Endothelial cell (in vitro differentiated cells): ENCODE measurements at regions not wholly inside any gene's neighbourhood (a gene's known extent, or its start where the extent isn't known, plus 50 kb on each side); places are given as distances from the start of the nearest gene placed in this dataset.

Source experiments
- DNase-seq: peaks from one replicate; pipeline ENCODE4 v3.0.0; 2021; ENCODE audit warnings: low spot score
- H3K27ac Mint-ChIP-seq: one replicate; pipeline ENCODE4 v1.8.0; 2021; ENCODE audit warnings: mixed read lengths, inconsistent platforms; ENCODE audit not compliant: unreplicated experiment
- H3K27me3 Mint-ChIP-seq: one replicate; pipeline ENCODE4 v1.8.0; 2021; ENCODE audit warnings: mild to moderate bottlenecking, moderate library complexity, mixed read lengths, inconsistent platforms; ENCODE audit not compliant: unreplicated experiment
- H3K36me3 Mint-ChIP-seq: one replicate; pipeline ENCODE4 v1.8.0; 2021; ENCODE audit warnings: mild to moderate bottlenecking, low read depth, mixed read lengths, inconsistent platforms; ENCODE audit not compliant: unreplicated experiment
- H3K4me1 Mint-ChIP-seq: one replicate; pipeline ENCODE4 v1.8.0; 2021; ENCODE audit warnings: mild to moderate bottlenecking, mixed read lengths, inconsistent platforms; ENCODE audit not compliant: unreplicated experiment
- H3K4me3 Mint-ChIP-seq: one replicate; pipeline ENCODE4 v1.8.0; 2021; ENCODE audit warnings: mild to moderate bottlenecking, mixed read lengths, inconsistent platforms; ENCODE audit not compliant: unreplicated experiment
- H3K9me3 Mint-ChIP-seq: one replicate; pipeline ENCODE4 v1.8.0; 2021; ENCODE audit warnings: mixed read lengths, inconsistent platforms; ENCODE audit not compliant: unreplicated experiment
- TF ChIP-seq, protein P1 (sequence below): fragments of 200-600 bp; sonication (generic); IDR thresholded peaks from one replicate; pipeline ENCODE4 v1.5.0; 2021; ENCODE audit warnings: antibody characterized with exemption; ENCODE audit not compliant: unreplicated experiment

DNA sequence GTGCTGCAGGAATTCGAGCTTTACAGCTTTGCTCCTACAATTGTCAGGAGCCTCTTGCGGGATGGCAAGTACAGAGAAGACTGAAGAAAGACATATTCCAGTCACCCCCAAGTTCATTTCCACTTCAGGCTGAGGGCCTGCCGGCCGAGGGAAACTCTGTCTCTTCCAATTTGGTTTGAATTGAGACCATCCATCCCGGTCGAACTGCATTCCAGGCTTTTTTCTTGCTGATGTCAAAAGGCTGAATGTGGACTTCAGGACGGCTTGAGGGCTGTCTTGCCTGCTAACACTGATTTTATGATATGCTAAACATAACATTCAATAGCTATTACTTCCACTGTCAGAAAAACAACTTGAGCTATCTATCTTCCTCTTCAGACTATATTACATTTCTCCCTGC lies 79.8 kb upstream of the PLXNA2 start:
- Mint-ChIP-seq H3K9me3 (no peaks in the 10 kb centered on the region), H3K4me1 (peaks cover 9% of the 10 kb centered on the region), H3K27me3 (no peaks in the 10 kb centered on the region), H3K4me3 (no peak overlapping the region), H3K27ac (no peak overlapping the region), H3K36me3 (no peaks in the 10 kb centered on the region)
- TF ChIP-seq, protein P1, sequence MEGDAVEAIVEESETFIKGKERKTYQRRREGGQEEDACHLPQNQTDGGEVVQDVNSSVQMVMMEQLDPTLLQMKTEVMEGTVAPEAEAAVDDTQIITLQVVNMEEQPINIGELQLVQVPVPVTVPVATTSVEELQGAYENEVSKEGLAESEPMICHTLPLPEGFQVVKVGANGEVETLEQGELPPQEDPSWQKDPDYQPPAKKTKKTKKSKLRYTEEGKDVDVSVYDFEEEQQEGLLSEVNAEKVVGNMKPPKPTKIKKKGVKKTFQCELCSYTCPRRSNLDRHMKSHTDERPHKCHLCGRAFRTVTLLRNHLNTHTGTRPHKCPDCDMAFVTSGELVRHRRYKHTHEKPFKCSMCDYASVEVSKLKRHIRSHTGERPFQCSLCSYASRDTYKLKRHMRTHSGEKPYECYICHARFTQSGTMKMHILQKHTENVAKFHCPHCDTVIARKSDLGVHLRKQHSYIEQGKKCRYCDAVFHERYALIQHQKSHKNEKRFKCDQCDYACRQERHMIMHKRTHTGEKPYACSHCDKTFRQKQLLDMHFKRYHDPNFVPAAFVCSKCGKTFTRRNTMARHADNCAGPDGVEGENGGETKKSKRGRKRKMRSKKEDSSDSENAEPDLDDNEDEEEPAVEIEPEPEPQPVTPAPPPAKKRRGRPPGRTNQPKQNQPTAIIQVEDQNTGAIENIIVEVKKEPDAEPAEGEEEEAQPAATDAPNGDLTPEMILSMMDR: no peak
- no peak for DNase-seq

DNA sequence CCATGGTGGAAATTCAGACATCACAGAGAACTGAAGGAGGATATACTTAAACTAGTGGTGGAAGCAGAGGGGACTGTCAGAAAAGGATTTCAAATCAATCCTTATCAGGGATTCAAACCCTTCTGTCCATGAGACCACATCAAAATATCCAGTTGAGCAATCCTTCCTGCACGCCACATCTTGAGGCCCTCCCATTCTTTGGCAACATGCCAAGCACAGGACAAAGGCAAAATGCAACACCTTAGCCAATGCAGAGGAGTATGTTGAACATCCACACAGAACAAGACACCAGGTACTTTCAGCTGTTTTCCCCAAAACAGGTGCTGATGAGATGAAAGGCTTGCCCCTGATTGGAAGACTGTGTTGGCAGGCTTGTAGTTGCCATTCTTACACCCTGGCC lies 81.8 kb upstream of the PLXNA2 start:
- Mint-ChIP-seq H3K36me3 (no peaks in the 10 kb centered on the region), H3K4me3 (no peak overlapping the region)

DNA sequence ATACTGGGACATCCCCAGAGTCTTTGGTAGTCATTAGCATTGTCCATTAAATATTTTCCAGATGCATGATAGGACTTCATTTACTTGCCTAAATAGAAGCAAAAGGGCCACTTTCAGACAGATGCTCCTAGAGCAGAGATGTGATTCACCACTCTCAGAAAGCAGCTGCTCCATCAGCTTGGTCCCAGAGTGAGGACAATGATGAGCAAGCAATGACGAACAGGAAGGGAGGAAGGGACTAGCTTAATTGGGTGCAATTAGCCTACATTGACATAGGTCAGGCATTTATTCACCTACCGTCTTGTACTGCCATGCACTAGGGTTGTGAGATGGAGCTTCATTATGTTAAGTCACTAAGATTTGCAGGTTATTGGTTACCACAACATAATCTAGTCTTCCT lies 85.1 kb upstream of the PLXNA2 start:
- Mint-ChIP-seq H3K27ac (no peak overlapping the region), H3K36me3 (no peaks in the 10 kb centered on the region), H3K4me3 (no peak overlapping the region), H3K9me3 (no peaks in the 10 kb centered on the region), H3K27me3 (peaks cover 3% of the 10 kb centered on the region), H3K4me1 (no peaks in the 10 kb centered on the region)
- TF ChIP-seq, protein P1: no peak
- no peak for DNase-seq

More for the DNA sequence above, 81.8 kb upstream of the PLXNA2 start:
- Mint-ChIP-seq H3K27ac (no peak overlapping the region), H3K27me3 (no peaks in the 10 kb centered on the region), H3K4me1 (peaks cover 6% of the 10 kb centered on the region), H3K9me3 (no peaks in the 10 kb centered on the region)
- TF ChIP-seq, protein P1: no peak
- DNase-seq: no peak

DNA sequence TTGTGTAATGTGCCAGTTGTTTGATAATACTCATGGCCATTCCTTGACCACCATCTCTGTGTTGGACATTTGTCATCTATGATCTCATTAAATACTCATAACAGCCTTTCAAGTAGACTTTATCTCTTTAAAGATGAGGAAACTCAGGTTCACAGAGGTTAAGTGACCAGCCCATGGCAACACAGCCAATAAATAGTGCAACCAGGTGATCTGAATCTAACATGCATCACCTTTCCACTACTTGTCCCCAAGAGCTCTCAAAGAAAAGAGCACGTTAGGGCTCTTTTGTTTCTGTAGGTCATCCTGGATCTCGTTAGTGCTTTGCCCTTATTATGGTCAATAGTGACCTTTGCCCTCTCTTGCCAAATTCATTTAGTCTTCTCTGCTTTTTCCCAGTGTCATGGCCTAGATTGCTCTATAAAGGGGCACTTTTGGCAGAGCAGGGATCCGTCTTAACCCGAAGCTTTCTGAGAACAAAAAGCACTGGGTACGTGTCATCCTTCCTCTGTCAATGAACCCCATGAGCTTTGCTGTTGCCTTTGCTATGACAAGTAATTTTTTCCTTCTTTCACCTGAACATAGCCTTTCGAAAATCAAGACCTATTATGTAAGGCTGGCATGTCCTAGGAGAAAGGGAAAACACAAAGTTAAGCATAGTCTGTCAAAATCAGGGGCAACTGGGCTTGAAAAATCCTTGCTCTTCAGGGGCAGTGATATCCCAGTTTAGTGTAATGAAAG lies 88.0 kb upstream of the PLXNA2 start:
- H3K27me3 Mint-ChIP-seq: peaks cover 3% of the 10 kb centered on the region
- H3K36me3 Mint-ChIP-seq: no peaks in the 10 kb centered on the region
- H3K27ac Mint-ChIP-seq: no peak overlapping the region
- H3K4me1 Mint-ChIP-seq: no peaks in the 10 kb centered on the region
- H3K4me3 Mint-ChIP-seq: no peak overlapping the region
- DNase-seq: no peak
- TF ChIP-seq, protein P1: no peak
- no peaks in the 10 kb centered on the region for H3K9me3 Mint-ChIP-seq

DNA sequence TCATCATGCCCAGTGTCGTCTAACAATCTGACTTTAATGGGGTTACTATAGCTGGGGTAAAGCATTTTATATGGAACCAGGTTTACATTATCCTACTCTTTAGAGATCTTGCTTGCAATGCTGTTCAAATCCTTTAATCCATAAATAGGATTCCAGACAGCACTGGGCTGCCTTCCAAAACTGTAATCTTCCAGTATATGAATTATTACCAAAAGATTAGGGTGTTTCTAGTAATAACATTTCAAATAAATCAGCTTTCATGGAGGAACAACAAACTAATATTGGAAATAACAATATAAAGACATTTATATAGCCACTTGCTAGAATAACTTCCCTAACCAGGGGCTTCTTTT lies 88.6 kb upstream of the PLXNA2 start:
- no peak overlapping the region for H3K4me3 Mint-ChIP-seq
- no peaks in the 10 kb centered on the region for H3K36me3 Mint-ChIP-seq
- H3K27ac Mint-ChIP-seq: no peak overlapping the region
- no peak for DNase-seq
- H3K9me3 Mint-ChIP-seq: no peaks in the 10 kb centered on the region
- peaks cover 3% of the 10 kb centered on the region for H3K27me3 Mint-ChIP-seq
- TF ChIP-seq, protein P1: no peak
- no peaks in the 10 kb centered on the region for H3K4me1 Mint-ChIP-seq
